SU-DHL-6 (cell line): ENCODE measurements at regions not wholly inside any gene's neighbourhood (a gene's known extent, or its start where the extent isn't known, plus 50 kb on each side); places are given as distances from the start of the nearest gene placed in this dataset.

Source experiments
- EZH2phosphoT487 ChIP-seq: fragments of 200-600 bp; sonication (generic), shearing (Covaris generic); conservative IDR thresholded peaks from 2 replicates; pipeline ENCODE4 v1.6.1; 2018; ENCODE audit warnings: mild to moderate bottlenecking, antibody characterized with exemption, low read length, moderate library complexity, mixed read lengths
- TF ChIP-seq, protein P1 (sequence below): fragments of 200-600 bp; sonication (generic); IDR thresholded peaks from one replicate; pipeline ENCODE4 v1.5.1; 2017; ENCODE audit warnings: antibody characterized with exemption, mild to moderate bottlenecking, low read length, moderate library complexity; ENCODE audit not compliant: insufficient read depth, poor library complexity, severe bottlenecking

DNA sequence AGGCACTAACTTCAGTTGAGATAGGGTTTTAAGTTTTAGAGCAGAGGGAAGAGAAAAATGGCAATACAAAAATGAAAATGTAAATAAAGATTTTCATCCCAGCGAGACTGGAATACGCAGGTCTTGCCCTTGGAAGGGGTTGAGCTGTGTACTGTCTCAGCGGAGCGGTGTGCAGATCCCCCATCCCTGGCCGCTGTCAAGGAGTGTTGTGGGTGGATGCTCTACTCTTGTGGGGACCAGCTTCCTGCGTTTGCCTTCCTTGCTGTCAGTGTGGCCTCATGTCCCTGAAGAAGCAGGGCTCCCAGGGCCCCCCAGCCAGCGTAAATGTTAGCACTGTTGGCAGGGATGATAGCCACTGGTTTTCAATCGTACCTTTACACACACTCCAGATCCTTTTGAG lies 249.7 kb upstream of the PITRM1 start:
- TF ChIP-seq, protein P1, sequence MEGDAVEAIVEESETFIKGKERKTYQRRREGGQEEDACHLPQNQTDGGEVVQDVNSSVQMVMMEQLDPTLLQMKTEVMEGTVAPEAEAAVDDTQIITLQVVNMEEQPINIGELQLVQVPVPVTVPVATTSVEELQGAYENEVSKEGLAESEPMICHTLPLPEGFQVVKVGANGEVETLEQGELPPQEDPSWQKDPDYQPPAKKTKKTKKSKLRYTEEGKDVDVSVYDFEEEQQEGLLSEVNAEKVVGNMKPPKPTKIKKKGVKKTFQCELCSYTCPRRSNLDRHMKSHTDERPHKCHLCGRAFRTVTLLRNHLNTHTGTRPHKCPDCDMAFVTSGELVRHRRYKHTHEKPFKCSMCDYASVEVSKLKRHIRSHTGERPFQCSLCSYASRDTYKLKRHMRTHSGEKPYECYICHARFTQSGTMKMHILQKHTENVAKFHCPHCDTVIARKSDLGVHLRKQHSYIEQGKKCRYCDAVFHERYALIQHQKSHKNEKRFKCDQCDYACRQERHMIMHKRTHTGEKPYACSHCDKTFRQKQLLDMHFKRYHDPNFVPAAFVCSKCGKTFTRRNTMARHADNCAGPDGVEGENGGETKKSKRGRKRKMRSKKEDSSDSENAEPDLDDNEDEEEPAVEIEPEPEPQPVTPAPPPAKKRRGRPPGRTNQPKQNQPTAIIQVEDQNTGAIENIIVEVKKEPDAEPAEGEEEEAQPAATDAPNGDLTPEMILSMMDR: no peak
- no peak for TF ChIP-seq EZH2phosphoT487
